Testis (tissue), 2 donors: ENCODE measurements at regions not wholly inside any gene's neighbourhood (a gene's known extent, or its start where the extent isn't known, plus 50 kb on each side); places are given as distances from the start of the nearest gene placed in this dataset.

Source experiments
- DNase-seq: peaks from one replicate; pipeline ENCODE4 v3.0.0-alpha.2; 2019
- H3K27ac ChIP-seq, 2 donors: fragments of 200-600 bp; sonication (generic); one replicate each; pipeline ENCODE4 v1.5.1; 2019
- H3K27me3 ChIP-seq: fragments of 200-600 bp; sonication (generic); one replicate; pipeline ENCODE4 v1.5.1; 2019
- H3K36me3 ChIP-seq: fragments of 200-600 bp; sonication (generic); one replicate; pipeline ENCODE4 v1.5.1; 2017; ENCODE audit warnings: low read depth; ENCODE audit errors: missing control alignments
- H3K4me1 ChIP-seq: fragments of 200-600 bp; sonication (generic); one replicate; pipeline ENCODE4 v1.5.1; 2019
- H3K4me3 ChIP-seq, 2 donors: fragments of 200-600 bp; sonication (generic); one replicate each; pipeline ENCODE4 v1.5.1; 2017 to 2019
- H3K9me3 ChIP-seq: fragments of 200-600 bp; sonication (generic); one replicate; pipeline ENCODE4 v1.5.1; 2017
- CTCF ChIP-seq, 3 experiments: fragments of 450-650 bp in 2 of 3; fragments of 200-600 bp in 1 of 3; sonication (generic) in 1 of 3; IDR thresholded peaks; one replicate each; pipeline ENCODE4 v1.5.1; 2016 to 2019; ENCODE audit warnings: antibody characterized with exemption in 3 of 3, mild to moderate bottlenecking in 2 of 3, moderate library complexity in 1 of 3
- POLR2A ChIP-seq: fragments of 450-650 bp; IDR thresholded peaks from one replicate; pipeline ENCODE4 v1.6.1; 2017; ENCODE audit warnings: antibody characterized with exemption, mild to moderate bottlenecking, moderate library complexity
- WGBS, 2 donors: methylation state at CpG; one replicate each; pipeline ENCODE4 v1.1.5; 2018; 5-methylcytosine and 5-hydroxymethylcytosine counted together
- intact Hi-C: fragments of 100-400 bp; cut with DNase I; formaldehyde crosslinking; loops from one replicate; pipeline ENCODE4 v1.15.1; 2023; ENCODE audit warnings: low total_unique reads

DNA sequence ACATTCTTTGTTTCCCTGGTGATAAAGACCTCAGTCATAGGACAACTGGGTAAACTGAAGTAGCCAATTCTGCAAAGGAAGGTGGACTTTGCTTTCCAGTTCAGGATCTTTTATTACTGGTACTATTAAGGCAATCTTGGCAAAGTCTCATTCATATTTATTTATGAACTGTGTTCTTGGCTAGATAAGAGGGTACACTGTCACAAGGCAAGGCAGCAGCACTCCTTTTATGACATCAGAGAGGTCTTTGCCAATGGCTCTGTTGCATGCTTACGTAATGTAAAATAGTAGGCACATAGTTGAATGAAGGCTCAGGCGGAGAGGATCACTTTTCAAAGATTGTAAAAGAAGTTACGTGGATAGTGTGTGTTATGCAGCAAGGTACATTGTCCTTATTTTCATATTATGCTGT lies 63.7 kb upstream of the PDK4 start:
- TF ChIP-seq POLR2A (no peak), CTCF (IDR thresholded peaks at IDR 0.05) (no peak)
- intact Hi-C loops: no loop called here
- DNase-seq: no peak
- Histone ChIP-seq H3K9me3 (no peaks in the 10 kb centered on the region), H3K36me3 (no peaks in the 10 kb centered on the region), H3K4me3 (no peak overlapping the region), H3K27ac (no peak overlapping the region), H3K27me3 (no peaks in the 10 kb centered on the region), H3K4me1 (no peaks in the 10 kb centered on the region)
- WGBS, 2 donors: 84 to 92% methylated on average over 3 of the region's 3 CpGs

GRCh38 chr7:95658676-95659075 lies 62.4 kb upstream of the PDK4 start:
- Histone ChIP-seq H3K27me3 (no peaks in the 10 kb centered on the region), H3K27ac (no peak overlapping the region), H3K36me3 (no peaks in the 10 kb centered on the region), H3K4me1 (no peaks in the 10 kb centered on the region), H3K9me3 (no peaks in the 10 kb centered on the region), H3K4me3 (peak overlapping the region; percentile 12 to 18)
- DNase-seq: peak; percentile 36
- 70 to 77% methylated on average over 7 of the region's 7 CpGs for WGBS, 2 donors
- intact Hi-C loops: no loop called here
- TF ChIP-seq POLR2A (no peak), CTCF (IDR thresholded peaks at IDR 0.05) (no peak)

DNA sequence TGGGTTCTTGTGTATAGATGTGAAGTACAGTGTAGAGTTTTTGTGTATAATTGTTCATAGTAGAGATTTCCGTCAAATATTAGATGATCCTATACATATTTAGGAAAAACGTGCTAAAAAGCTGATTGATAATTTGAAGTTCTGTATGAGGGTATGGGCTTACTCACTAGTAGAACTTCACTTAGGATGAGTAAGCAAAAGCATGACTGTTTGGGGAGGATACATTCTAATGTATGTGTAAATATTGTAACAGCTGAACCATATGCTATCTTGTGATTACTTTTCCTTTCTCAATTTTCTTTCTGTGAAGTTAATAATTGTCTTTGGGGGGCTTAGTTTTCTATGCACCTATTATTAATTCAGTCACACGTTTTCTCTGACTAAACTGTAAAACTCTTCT lies 53.2 kb upstream of the PDK4 start:
- no peak for DNase-seq
- Histone ChIP-seq H3K9me3 (no peaks in the 10 kb centered on the region), H3K27ac (no peak overlapping the region), H3K36me3 (no peaks in the 10 kb centered on the region), H3K27me3 (no peaks in the 10 kb centered on the region), H3K4me3 (no peak overlapping the region), H3K4me1 (no peaks in the 10 kb centered on the region)
- TF ChIP-seq CTCF (IDR thresholded peaks at IDR 0.05) (no peak), POLR2A (no peak)
- WGBS, 2 donors: 58 to 61% methylated on average over 3 of the region's 3 CpGs
- intact Hi-C loops: no loop called here

GRCh38 chr7:95646350-95646749 lies 50.0 kb upstream of the PDK4 start:
- Histone ChIP-seq H3K4me3 (no peak overlapping the region), H3K27ac (no peak overlapping the region), H3K4me1 (no peaks in the 10 kb centered on the region), H3K9me3 (no peaks in the 10 kb centered on the region), H3K27me3 (no peaks in the 10 kb centered on the region), H3K36me3 (no peaks in the 10 kb centered on the region)
- TF ChIP-seq CTCF (IDR thresholded peaks at IDR 0.05): no peak
- no peak for TF ChIP-seq POLR2A
- no peak for DNase-seq
- WGBS, 2 donors: 75 to 81% methylated on average over 1 of the region's 1 CpG
- intact Hi-C loops: loop anchor here (2.0 kb wide), 1 partner anchor 26 kb away; no protein-coding TSS in a partner anchor
